Brain microvascular endothelial cell (primary cell): ENCODE measurements at regions not wholly inside any gene's neighbourhood (a gene's known extent, or its start where the extent isn't known, plus 50 kb on each side); places are given as distances from the start of the nearest gene placed in this dataset.

Experiments
- DNase-seq: peaks from one replicate; pipeline ENCODE4 v3.0.0-alpha.2; 2020
- H3K27ac ChIP-seq: fragments of 250-450 bp; sonication (Bioruptor Pico); 2 replicates; pipeline ENCODE4 v1.5.1; 2020; ENCODE audit warnings: mild to moderate bottlenecking, moderate library complexity
- H3K27me3 ChIP-seq: fragments of 250-450 bp; sonication (Bioruptor Pico); replicated peaks from 2 replicates; pipeline ENCODE4 v1.5.1; 2020; ENCODE audit warnings: mild to moderate bottlenecking
- H3K36me3 ChIP-seq: fragments of 250-450 bp; sonication (Bioruptor Pico); replicated peaks from 2 replicates; pipeline ENCODE4 v1.5.1; 2020; ENCODE audit warnings: mild to moderate bottlenecking
- H3K4me3 ChIP-seq: 2 replicates; pipeline ENCODE4 v1.5.1; 2011; ENCODE audit warnings: low read depth, mild to moderate bottlenecking, control low read depth, low read length, moderate library complexity
- CTCF ChIP-seq: IDR thresholded peaks from 2 replicates; pipeline ENCODE4 v1.5.1; 2011; ENCODE audit warnings: low read depth, mild to moderate bottlenecking, moderate library complexity, low read length, control low read depth, inconsistent platforms; ENCODE audit errors: missing control alignments
- in situ Hi-C: cut with HindIII; loops from 2 replicates; pipeline ENCODE4 v1.10.0; 2017; ENCODE audit warnings: low sequenced_read_pairs, low pct_ligation_motif_present

GRCh38 chr4:181364504-181364903 is 878.7 kb upstream of the TENM3 start:
- Histone ChIP-seq H3K27ac (no peak overlapping the region), H3K4me3 (no peak overlapping the region), H3K36me3 (no peaks in the 10 kb centered on the region), H3K27me3 (no peaks in the 10 kb centered on the region)
- no peak for DNase-seq
- in situ Hi-C loops: no loop called here
- TF ChIP-seq CTCF: no peak

GRCh38 chr4:181365671-181366070 is 877.5 kb upstream of the TENM3 start:
- H3K27ac ChIP-seq: no peak overlapping the region
- no peak for TF ChIP-seq CTCF
- in situ Hi-C loops: no loop called here
- no peaks in the 10 kb centered on the region for H3K36me3 ChIP-seq
- DNase-seq: no peak
- no peaks in the 10 kb centered on the region for H3K27me3 ChIP-seq
- H3K4me3 ChIP-seq: no peak overlapping the region

- TF ChIP-seq CTCF: no peak
- DNase-seq: no peak
- H3K27me3 ChIP-seq: no peaks in the 10 kb centered on the region
- in situ Hi-C loops: no loop called here
- H3K36me3 ChIP-seq: no peaks in the 10 kb centered on the region
- no peak overlapping the region for H3K27ac ChIP-seq
- H3K4me3 ChIP-seq: no peak overlapping the region
These were observed 871.2 kb upstream of the TENM3 start for GRCh38 chr4:181372014-181372413.

- no peak for TF ChIP-seq CTCF
- in situ Hi-C loops: no loop called here
These were observed 867.1 kb upstream of the TENM3 start for GRCh38 chr4:181376058-181376457.

GRCh38 chr4:181388061-181388460 is 855.1 kb upstream of the TENM3 start:
- Histone ChIP-seq H3K4me3 (no peak overlapping the region), H3K27ac (no peak overlapping the region), H3K27me3 (no peaks in the 10 kb centered on the region), H3K36me3 (no peaks in the 10 kb centered on the region)
- in situ Hi-C loops: no loop called here
- DNase-seq: no peak
- TF ChIP-seq CTCF: no peak

More at GRCh38 chr4:181376058-181376457, 867.1 kb upstream of the TENM3 start:
- Histone ChIP-seq H3K4me3 (no peak overlapping the region), H3K27me3 (no peaks in the 10 kb centered on the region), H3K36me3 (no peaks in the 10 kb centered on the region), H3K27ac (no peak overlapping the region)
- no peak for DNase-seq

- Histone ChIP-seq H3K27ac (no peak overlapping the region), H3K36me3 (no peaks in the 10 kb centered on the region), H3K4me3 (no peak overlapping the region), H3K27me3 (no peaks in the 10 kb centered on the region)
- DNase-seq: no peak
- no peak for TF ChIP-seq CTCF
- in situ Hi-C loops: no loop called here
These were observed 826.2 kb upstream of the TENM3 start for GRCh38 chr4:181416966-181417365.
